Trophoblast cell (in vitro differentiated cells and primary cell): ENCODE measurements at regions not wholly inside any gene's neighbourhood (a gene's known extent, or its start where the extent isn't known, plus 50 kb on each side); places are given as distances from the start of the nearest gene placed in this dataset.

Source experiments
- DNase-seq, 2 donors: peaks; one replicate each; pipeline ENCODE4 v3.0.0-alpha.2; 2016
- H2AFZ ChIP-seq: 2 replicates; pipeline ENCODE4 v1.6.1; 2013; ENCODE audit warnings: low read length, moderate library complexity, mild to moderate bottlenecking; ENCODE audit not compliant: insufficient read depth, poor library complexity
- H2AK5ac ChIP-seq: 2 replicates; pipeline ENCODE4 v1.6.1; 2013; ENCODE audit warnings: mild to moderate bottlenecking, low read length
- H2BK120ac ChIP-seq: 2 replicates; pipeline ENCODE4 v1.6.1; 2013; ENCODE audit warnings: low read length, mild to moderate bottlenecking, moderate library complexity; ENCODE audit not compliant: insufficient read depth, poor library complexity
- H2BK12ac ChIP-seq: 2 replicates; pipeline ENCODE4 v1.6.1; 2013; ENCODE audit warnings: mild to moderate bottlenecking, low read length, moderate library complexity
- H2BK5ac ChIP-seq: 2 replicates; pipeline ENCODE4 v1.6.1; 2013; ENCODE audit warnings: low read length, low read depth, moderate library complexity, mild to moderate bottlenecking; ENCODE audit not compliant: poor library complexity
- H3K14ac ChIP-seq: 2 replicates; pipeline ENCODE4 v1.6.1; 2013; ENCODE audit warnings: mild to moderate bottlenecking, low read length
- H3K18ac ChIP-seq: 2 replicates; pipeline ENCODE4 v1.6.1; 2013; ENCODE audit warnings: mild to moderate bottlenecking, low read length
- H3K23ac ChIP-seq: 2 replicates; pipeline ENCODE4 v1.6.1; 2013; ENCODE audit warnings: low read length
- H3K27ac ChIP-seq: 2 replicates; pipeline ENCODE4 v1.5.1; 2013; ENCODE audit warnings: low read depth, mild to moderate bottlenecking, inconsistent platforms, low read length, moderate library complexity
- H3K27me3 ChIP-seq: 2 replicates; pipeline ENCODE4 v1.6.1; 2013; ENCODE audit warnings: inconsistent platforms, mild to moderate bottlenecking, low read length, moderate library complexity; ENCODE audit not compliant: insufficient read depth
- H3K36me3 ChIP-seq, 2 experiments: 1 replicate in 1 of 2; 2 replicates in 1 of 2; pipeline ENCODE4 v1.6.1; 2013; ENCODE audit warnings: low read length in 2 of 2, mild to moderate bottlenecking in 2 of 2, moderate library complexity in 1 of 2; ENCODE audit not compliant: insufficient read depth in 2 of 2, control insufficient read depth in 1 of 2
- H3K4ac ChIP-seq: 2 replicates; pipeline ENCODE4 v1.6.1; 2013; ENCODE audit warnings: low read depth, mild to moderate bottlenecking, low read length, moderate library complexity
- H3K4me1 ChIP-seq, 2 experiments: 1 replicate in 1 of 2; 2 replicates in 1 of 2; pipeline ENCODE4 v1.6.1; 2013; ENCODE audit warnings: low read length in 2 of 2, mild to moderate bottlenecking in 2 of 2, moderate library complexity in 1 of 2; ENCODE audit not compliant: insufficient read depth in 2 of 2, control insufficient read depth in 1 of 2
- H3K4me2 ChIP-seq: 2 replicates; pipeline ENCODE4 v1.6.1; 2013; ENCODE audit warnings: inconsistent platforms, mild to moderate bottlenecking, low read length, moderate library complexity
- H3K4me3 ChIP-seq: 2 replicates; pipeline ENCODE4 v1.5.1; 2013; ENCODE audit warnings: mild to moderate bottlenecking, low read depth, low read length, inconsistent platforms
- H3K79me1 ChIP-seq: one replicate; pipeline ENCODE4 v1.6.1; 2013; ENCODE audit warnings: low read length
- H3K79me2 ChIP-seq: 2 replicates; pipeline ENCODE4 v1.6.1; 2013; ENCODE audit warnings: low read length, mild to moderate bottlenecking; ENCODE audit not compliant: control insufficient read depth, insufficient read depth, poor library complexity
- H3K9ac ChIP-seq: 2 replicates; pipeline ENCODE4 v1.6.1; 2013; ENCODE audit warnings: mild to moderate bottlenecking, low read length
- H3K9me3 ChIP-seq: 2 replicates; pipeline ENCODE4 v1.6.1; 2013; ENCODE audit warnings: low read depth, mild to moderate bottlenecking, control low read depth, inconsistent platforms, low read length; ENCODE audit not compliant: insufficient read depth
- H4K12ac ChIP-seq: 2 replicates; pipeline ENCODE4 v1.6.1; 2013; ENCODE audit warnings: low read depth, mild to moderate bottlenecking, low read length, moderate library complexity
- H4K8ac ChIP-seq: 2 replicates; pipeline ENCODE4 v1.6.1; 2013; ENCODE audit warnings: low read depth, mild to moderate bottlenecking, low read length, moderate library complexity
- H4K91ac ChIP-seq: one replicate; pipeline ENCODE4 v1.6.1; 2013; ENCODE audit warnings: low read depth, mild to moderate bottlenecking, low read length, moderate library complexity
- WGBS: extraction: QIAGEN DNeasy Blood & Tissue Kit; methylation state at CpG from one replicate; pipeline ENCODE4 v1.1.7; 2013; ENCODE audit warnings: missing lambda C conversion rate; ENCODE audit not compliant: insufficient read length, insufficient coverage; ENCODE audit errors: extremely low coverage; 5-methylcytosine and 5-hydroxymethylcytosine counted together

DNA sequence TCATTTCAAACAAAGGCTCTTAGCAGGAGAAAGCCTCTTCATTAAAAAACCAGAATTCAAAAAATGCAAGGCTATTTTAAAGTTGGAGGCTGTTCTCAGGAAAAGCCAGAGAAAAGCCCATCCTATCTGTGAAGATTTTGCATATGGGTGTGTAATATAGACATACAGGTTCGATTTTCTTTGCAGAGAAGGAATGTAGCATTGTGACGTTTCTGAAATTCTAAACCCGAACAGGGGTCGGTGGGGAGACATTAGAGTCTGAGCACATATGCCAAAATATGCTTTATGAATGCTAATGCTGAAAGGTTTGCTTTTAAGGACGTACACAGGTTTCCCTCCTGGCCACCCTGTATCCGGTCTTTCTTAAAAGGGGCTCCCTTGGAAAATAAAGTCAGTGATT, 363.1 kb upstream of the PAPPA start:
- no peak overlapping the region for H4K12ac ChIP-seq
- no peak for DNase-seq
- H3K27me3 ChIP-seq: no peaks in the 10 kb centered on the region
- no peaks in the 10 kb centered on the region for H3K79me2 ChIP-seq
- H3K79me1 ChIP-seq: no peaks in the 10 kb centered on the region
- H2BK5ac ChIP-seq: no peak overlapping the region
- WGBS: no CpG with 5 or more reads among the region's 6 CpGs
- H3K9ac ChIP-seq: no peak overlapping the region
- H3K4me1 ChIP-seq: no peaks in the 10 kb centered on the region
- H4K91ac ChIP-seq: no peak overlapping the region
- H4K8ac ChIP-seq: no peak overlapping the region
- H2BK120ac ChIP-seq: no peak overlapping the region
- H2AK5ac ChIP-seq: no peak overlapping the region
- H2BK12ac ChIP-seq: no peak overlapping the region
- no peak overlapping the region for H3K14ac ChIP-seq
- H2AFZ ChIP-seq: no peak overlapping the region
- no peaks in the 10 kb centered on the region for H3K36me3 ChIP-seq
- no peak overlapping the region for H3K4me2 ChIP-seq
- no peak overlapping the region for H3K23ac ChIP-seq
- no peak overlapping the region for H3K27ac ChIP-seq
- H3K4ac ChIP-seq: no peak overlapping the region
- no peak overlapping the region for H3K4me3 ChIP-seq
- H3K18ac ChIP-seq: no peak overlapping the region
- H3K9me3 ChIP-seq: no peaks in the 10 kb centered on the region

DNA sequence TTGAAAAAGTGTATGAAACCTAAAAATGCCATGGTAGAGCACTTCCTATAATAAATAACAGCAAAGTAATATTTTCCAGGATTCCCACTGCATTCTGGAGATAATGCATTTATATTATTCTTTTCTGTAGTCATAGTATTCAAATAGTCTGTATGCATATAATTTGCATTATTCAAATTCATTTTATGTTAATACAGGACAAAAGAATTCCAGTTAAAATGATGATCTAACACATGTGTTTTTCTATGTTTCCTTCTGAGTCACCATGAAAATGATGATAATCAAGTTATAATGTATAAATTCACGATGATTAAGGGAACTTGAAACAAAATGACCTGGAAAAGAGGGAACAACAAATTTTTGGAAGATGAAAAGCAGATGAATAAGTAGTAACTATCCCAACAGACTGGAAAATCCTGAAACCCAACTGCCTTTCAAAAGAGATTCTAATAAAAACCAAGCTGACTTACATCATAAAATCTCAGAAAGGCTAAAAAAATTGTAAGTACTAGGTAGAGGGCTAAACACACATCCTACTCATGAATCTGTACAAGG, 358.6 kb upstream of the PAPPA start:
- Histone ChIP-seq H3K79me1 (no peaks in the 10 kb centered on the region), H2AFZ (no peak overlapping the region), H2BK12ac (no peak overlapping the region), H3K4me1 (no peaks in the 10 kb centered on the region), H3K79me2 (no peaks in the 10 kb centered on the region), H3K9me3 (no peaks in the 10 kb centered on the region), H3K4me3 (no peak overlapping the region), H3K23ac (no peak overlapping the region), H3K36me3 (no peaks in the 10 kb centered on the region), H3K18ac (no peak overlapping the region), H3K14ac (no peak overlapping the region), H3K9ac (no peak overlapping the region), H3K27me3 (no peaks in the 10 kb centered on the region), H3K4ac (no peak overlapping the region), H2AK5ac (no peak overlapping the region), H3K4me2 (no peak overlapping the region), H4K91ac (no peak overlapping the region), H2BK120ac (no peak overlapping the region), H3K27ac (no peak overlapping the region), H2BK5ac (no peak overlapping the region), H4K12ac (no peak overlapping the region), H4K8ac (no peak overlapping the region)
- peak in 1 of 2 donors; percentile 49 for DNase-seq
- no CpG with 5 or more reads among the region's 1 CpG for WGBS

DNA sequence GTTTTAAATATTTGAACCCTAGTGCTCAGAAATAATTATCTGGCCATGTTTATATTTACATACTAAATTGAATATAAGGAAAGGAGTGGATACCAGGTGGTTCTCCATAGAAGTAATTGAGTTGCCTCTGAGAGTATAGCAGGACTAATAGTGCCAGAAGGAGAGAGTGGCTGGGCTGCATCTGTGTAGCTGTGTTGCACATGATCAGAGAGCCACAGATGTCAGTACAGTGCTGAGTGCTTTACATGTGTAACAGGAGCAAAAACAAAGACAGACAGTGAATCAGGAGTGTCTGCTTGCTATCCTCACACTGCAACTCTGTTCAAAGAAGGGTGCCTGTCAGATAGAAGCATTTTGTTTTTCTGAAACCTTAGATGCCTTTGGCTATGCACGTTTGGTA, 353.9 kb upstream of the PAPPA start:
- Histone ChIP-seq H4K91ac (no peak overlapping the region), H3K27me3 (no peaks in the 10 kb centered on the region), H3K14ac (no peak overlapping the region), H3K4me2 (no peak overlapping the region), H3K18ac (no peak overlapping the region), H2BK120ac (no peak overlapping the region), H3K79me2 (no peaks in the 10 kb centered on the region), H4K8ac (no peak overlapping the region), H3K27ac (no peak overlapping the region), H3K9me3 (no peaks in the 10 kb centered on the region), H3K9ac (no peak overlapping the region), H3K23ac (no peak overlapping the region), H2BK12ac (no peak overlapping the region), H3K79me1 (no peaks in the 10 kb centered on the region), H3K36me3 (no peaks in the 10 kb centered on the region), H2BK5ac (no peak overlapping the region), H4K12ac (no peak overlapping the region), H2AFZ (no peak overlapping the region), H2AK5ac (no peak overlapping the region), H3K4me3 (no peak overlapping the region), H3K4ac (no peak overlapping the region), H3K4me1 (no peaks in the 10 kb centered on the region)
- no peak for DNase-seq
- WGBS: no CpG with 5 or more reads among the region's 1 CpG

DNA sequence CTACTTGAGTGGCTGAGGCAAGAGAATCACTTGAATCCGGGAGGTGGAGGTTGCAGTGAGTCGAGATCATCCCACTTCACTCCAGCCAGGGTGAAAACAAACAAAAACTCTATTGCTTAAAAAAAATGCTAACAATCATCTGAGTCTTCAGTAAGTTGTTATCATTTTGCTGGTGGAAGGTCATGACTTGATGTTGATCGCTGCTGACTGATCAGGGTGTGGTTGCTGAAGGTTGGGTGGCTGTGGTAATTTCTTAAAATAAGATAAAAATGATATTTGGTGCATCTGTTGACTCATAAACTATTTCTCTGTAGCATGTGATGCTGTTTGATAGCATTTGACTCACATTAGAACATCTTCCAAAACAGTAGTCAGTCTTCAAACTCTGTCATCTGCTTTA, 349.4 kb upstream of the PAPPA start:
- peak in 1 of 2 donors; percentile 16 for DNase-seq
- Histone ChIP-seq H3K27me3 (no peaks in the 10 kb centered on the region), H3K4ac (no peak overlapping the region), H3K36me3 (no peaks in the 10 kb centered on the region), H3K14ac (no peak overlapping the region), H2BK12ac (no peak overlapping the region), H3K18ac (no peak overlapping the region), H2AK5ac (no peak overlapping the region), H3K9ac (no peak overlapping the region), H2AFZ (no peak overlapping the region), H2BK5ac (no peak overlapping the region), H3K23ac (no peak overlapping the region), H3K79me1 (no peaks in the 10 kb centered on the region), H4K12ac (no peak overlapping the region), H3K9me3 (no peaks in the 10 kb centered on the region), H3K4me1 (no peaks in the 10 kb centered on the region), H3K4me3 (no peak overlapping the region), H4K8ac (no peak overlapping the region), H2BK120ac (no peak overlapping the region), H4K91ac (no peak overlapping the region), H3K27ac (no peak overlapping the region), H3K4me2 (no peak overlapping the region), H3K79me2 (no peaks in the 10 kb centered on the region)
- WGBS: no CpG with 5 or more reads among the region's 3 CpGs
